ENCODE measurements at regions not wholly inside any gene's neighbourhood (a gene's known extent, or its start where the extent isn't known, plus 50 kb on each side); places are given as distances from the start of the nearest gene placed in this dataset.

- TF ChIP-seq CTCF (conservative IDR thresholded peaks at IDR 0.05) (no peak), EZH2 (IDR thresholded peaks at IDR 0.05; ENCODE audit: low read depth) (no peak)
These were observed 488.2 kb downstream of the OMA1 start for GRCh38 chr1:58058323-58058722.

Data from PC-9 (cell line).